NCI-H1436 treated with DMSO at 0.1 percent for 48 hours (cell line): ENCODE measurements at regions not wholly inside any gene's neighbourhood (a gene's known extent, or its start where the extent isn't known, plus 50 kb on each side); places are given as distances from the start of the nearest gene placed in this dataset.

Experiments
- DNase-seq: peaks from one replicate; lab custom pipeline; 2025; lab: John Stamatoyannopoulos, UW

DNA sequence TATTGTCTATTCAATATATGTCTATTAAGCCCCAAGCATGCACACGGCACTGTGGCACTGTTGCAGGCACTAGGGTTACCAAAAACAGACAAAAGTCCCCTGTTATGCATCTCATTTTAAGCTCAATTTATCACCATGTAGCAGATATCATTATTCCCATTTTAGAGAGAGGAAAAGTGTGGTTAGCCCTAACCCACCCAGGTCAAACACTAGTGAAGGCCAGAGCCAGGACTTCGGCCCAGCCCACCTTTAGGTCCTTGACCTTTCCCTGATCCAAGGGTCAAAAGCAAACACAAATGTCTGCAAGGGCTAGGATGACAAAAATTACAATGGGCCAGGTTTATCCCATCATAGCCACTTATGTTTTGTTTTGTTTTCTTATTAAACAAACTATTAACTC, 130.3 kb upstream of the NUDT7 start:
- DNase-seq = no peak

- DNase-seq = no peak
Observed at GRCh38 chr16:77594057-77594456, 128.3 kb upstream of the NUDT7 start.

DNA sequence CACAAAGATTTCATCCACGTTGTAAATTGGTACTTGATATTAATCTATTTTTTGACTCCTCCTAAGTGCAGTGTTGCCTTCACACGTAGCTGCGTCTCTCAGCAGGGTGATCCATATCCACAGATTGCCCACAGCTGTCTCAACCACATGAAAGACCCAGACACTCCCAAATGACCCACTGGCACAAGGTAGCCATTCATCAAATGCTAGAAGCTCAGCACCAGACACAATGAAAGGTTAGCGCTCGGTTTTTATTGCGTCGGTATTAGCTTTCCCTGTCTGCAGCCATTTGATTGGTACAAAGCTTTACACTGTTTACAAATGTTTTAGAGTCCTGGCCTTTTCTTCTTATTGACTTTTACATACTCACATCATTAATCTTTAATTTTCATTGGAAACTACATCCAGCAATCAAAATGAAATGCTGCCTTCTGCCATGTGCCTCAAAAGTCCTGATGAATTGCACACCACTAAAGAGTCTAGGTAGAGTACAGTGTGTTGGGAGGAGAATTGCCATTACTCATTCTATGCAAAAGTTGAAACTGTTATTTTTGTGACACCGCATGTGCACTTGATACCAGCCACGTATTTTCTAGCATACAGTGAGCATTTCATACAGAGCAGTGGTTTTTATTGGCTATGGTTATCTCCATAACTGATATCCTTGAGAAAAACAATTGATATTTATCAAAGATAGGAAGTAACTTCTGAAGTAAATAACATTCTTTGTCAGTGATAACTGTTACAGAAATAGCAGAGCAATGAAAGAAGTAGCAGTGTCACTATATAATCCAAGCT, 127.3 kb upstream of the NUDT7 start:
- no peak for DNase-seq

- DNase-seq = no peak
Observed at GRCh38 chr16:77596261-77596660, 126.1 kb upstream of the NUDT7 start.

- DNase-seq = no peak
Observed at GRCh38 chr16:77599793-77600415, 122.4 kb upstream of the NUDT7 start.

DNA sequence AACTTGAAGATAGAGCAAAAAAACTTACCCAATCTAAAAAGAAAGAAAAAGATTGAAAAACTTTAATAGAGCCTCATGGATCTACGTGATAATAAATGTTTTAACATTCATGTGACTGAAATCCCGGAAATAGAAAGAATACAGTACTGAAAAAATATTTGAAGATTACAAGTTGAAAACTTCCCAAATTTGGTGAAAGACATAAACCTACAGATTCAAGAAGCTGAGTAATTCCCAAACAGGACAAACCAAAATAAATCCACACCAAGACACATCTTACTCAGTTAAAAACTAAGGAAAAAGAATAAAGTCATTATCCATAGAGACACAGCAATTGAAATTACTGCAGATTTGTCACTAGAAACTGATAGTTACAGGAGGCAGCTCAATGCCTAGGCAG, 121.8 kb upstream of the NUDT7 start:
- DNase-seq = no peak

- DNase-seq = no peak
Observed at GRCh38 chr16:77603656-77604055, 118.7 kb upstream of the NUDT7 start.

DNA sequence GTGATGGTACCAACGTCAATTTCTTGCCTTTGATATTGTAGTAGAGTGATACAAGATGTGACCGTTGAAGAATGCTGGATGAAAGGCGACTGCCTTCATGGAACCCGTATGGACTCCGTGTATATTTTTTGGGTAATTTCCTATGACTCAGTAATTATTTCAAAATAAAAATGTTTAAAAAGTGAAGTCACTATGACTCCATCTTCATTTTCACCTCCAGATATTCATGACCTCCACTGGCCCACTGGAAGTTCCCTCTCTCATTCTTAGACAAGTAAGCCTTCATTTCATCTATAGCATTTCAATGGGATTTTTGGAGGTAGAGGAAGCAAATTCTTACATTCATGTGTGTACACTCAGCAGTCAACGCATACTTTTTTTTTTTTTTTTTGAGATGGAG, 111.8 kb upstream of the NUDT7 start:
- no peak for DNase-seq

DNA sequence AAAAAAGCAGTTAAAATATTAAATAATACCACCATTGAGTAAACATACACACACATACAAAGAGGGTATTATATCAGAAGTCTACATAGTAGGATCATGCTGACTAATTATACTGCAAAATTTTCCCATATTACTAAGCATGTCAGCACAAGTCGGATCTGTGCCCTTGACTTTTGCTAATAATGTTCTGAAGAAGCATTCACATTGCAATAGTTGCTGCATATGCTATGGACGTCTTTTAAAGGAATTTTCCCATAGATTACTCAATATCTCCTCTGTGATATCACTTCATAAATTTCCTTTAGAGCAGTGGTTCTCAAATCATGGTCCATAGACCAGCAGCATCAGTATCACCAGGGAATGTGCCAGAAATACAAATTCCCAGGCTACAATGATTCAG, 110.9 kb upstream of the NUDT7 start:
- DNase-seq = no peak

DNA sequence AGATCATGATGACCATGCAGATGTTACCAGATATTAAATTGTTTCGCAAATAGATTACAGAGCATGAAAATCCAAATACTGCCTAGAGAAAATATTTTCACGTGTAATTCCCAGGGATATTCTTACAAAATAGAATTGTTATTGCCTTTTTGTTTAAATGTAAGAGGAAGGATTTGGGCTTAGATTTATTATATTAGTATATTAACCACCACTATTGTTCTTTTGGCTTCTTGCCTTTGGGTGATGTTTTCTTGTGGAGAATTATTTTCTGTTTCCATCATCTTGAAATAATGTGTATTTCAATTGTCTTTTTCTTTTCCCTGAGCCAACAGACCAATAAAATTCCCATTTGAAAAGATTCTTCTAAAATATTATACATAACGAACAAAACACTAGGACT, 109.7 kb upstream of the NUDT7 start:
- DNase-seq = no peak

DNA sequence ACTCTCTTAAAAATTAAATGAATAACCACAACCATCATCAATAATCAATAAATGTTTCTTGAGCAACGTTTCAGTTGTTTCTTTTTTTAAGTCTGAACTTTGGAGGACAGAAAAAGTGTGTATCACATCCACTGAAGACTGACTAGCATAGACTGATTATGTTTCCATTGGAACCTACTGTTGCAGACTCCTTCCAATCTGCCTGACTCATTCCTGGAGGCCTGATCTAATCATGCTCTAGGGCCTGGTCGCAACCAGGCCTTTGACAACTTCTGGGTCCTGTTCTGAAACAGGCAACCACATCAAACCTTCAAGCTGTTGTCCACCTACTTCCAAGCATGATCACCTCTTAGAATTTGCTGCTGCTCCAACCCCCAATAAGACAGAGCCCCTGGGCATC, 109.2 kb upstream of the NUDT7 start:
- DNase-seq = no peak

DNA sequence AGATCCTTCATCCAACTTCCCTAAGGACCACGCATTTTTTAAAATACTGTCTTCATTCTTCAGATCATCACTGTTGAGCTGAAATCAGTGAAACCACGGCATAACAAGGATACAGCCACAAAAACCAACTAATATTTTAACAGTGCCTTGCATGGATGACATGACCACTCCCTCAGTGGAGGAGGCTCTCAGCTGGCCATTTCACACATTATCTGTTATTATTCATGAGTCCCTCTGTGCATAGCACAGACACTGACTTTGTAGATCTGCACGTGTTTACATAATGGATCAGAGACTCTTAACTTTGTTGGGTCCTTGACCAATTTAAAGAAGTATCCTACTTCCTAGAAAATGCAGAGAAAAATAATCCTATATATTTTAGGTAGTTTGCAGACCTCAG, 104.8 kb upstream of the NUDT7 start:
- no peak for DNase-seq

GRCh38 chr16:77617996-77618395, 104.3 kb upstream of the NUDT7 start:
- DNase-seq = no peak

- no peak for DNase-seq
Observed at GRCh38 chr16:77618951-77619350, 103.4 kb upstream of the NUDT7 start.

DNA sequence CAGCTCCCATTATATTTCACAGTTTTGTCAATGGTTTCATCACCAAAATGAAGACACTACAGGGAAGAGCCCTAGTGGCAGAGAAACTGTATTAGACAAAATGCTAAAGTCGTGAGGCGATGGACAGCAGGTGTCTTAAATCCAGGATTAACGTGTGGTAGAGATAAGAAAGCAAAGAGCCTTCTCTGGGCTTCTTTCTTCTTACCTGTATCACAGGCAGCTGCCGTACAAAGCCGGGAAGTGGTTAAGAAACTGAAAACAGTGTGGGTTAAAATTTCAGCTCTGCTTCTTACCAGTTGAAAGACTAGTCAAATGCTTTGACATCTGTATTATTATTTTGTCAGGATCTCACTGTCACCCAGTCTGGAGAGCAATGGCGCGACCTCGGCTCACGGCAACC, 98.2 kb upstream of the NUDT7 start:
- no peak for DNase-seq

- DNase-seq = no peak
Observed at GRCh38 chr16:77636615-77637014, 85.7 kb upstream of the NUDT7 start.

DNA sequence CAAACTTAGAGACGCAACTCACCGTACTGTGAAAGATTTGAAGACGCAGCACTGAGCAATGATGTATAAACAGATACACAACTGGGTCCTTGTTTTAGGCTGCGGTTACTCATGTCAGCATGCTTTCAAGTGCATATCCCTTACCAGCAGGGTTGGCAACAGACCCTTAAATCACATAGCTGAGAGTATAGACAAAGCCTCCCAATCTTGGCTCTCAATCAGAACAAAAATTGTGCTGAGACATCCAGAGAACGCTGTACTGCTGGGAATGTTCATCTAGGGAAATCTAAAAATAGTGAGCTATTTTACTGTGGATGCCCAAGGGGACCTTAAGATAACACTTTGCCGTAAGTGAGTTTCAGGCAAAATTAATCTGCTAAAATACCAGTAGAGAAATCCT, 84.4 kb upstream of the NUDT7 start:
- DNase-seq = no peak

GRCh38 chr16:77643176-77643575, 79.1 kb upstream of the NUDT7 start:
- DNase-seq = no peak

GRCh38 chr16:77645764-77646163, 76.5 kb upstream of the NUDT7 start:
- DNase-seq = no peak

DNA sequence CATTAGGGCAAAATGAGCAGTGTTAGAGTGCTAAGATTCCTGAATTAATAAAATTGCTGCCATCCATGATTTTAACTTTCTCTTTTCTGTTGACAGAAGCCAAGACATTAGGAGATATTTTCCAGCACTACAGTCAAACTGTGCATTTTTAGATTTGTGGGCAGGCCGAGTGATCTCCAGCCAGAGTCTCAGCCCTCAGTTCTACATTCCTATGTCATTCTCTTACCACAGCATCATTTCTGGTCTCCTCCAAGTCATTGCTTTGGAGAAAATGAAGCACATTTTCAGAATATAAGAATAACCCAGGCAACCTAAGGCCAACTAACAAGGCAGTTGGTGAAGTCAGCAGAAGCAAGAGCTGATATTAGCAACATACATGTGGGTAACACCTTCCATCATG, 74.6 kb upstream of the NUDT7 start:
- no peak for DNase-seq

DNA sequence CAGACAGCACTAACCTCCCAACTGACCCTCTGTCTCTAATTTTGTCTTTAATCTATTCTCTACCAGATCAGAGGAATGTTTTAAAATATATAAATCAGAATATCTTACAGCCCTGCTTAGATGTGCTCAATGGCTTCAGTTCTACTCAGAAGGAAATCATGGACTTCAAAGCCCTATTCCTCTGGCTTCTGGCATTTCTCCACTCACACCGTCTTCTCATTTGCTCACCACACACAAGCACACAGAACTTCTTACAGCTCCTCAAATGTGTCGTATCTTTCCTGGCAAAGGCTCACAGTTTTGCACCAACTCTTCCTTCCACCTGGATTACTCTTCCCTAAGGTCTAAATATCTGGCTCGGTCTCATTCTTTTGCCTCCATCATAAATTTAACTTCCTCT, 71.6 kb upstream of the NUDT7 start:
- DNase-seq = no peak

DNA sequence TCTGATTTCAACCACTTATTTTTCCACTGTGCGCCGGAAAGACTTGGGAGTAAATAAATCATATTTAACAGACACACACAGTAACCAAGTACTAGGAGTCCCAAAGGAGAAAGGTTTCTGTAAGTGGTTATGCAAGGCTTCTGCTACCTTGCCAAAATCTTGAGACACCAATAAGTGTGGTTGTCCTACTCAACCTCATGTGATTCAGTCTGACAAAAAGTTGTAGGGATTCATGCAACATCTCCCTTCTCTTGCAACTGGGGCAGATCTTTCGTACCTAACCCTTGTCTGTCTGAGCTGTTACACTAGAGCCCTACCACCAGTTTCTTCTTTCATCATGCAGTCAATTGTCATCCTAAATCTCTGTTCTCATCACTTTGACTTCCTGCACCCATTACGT, 69.9 kb upstream of the NUDT7 start:
- DNase-seq = no peak

DNA sequence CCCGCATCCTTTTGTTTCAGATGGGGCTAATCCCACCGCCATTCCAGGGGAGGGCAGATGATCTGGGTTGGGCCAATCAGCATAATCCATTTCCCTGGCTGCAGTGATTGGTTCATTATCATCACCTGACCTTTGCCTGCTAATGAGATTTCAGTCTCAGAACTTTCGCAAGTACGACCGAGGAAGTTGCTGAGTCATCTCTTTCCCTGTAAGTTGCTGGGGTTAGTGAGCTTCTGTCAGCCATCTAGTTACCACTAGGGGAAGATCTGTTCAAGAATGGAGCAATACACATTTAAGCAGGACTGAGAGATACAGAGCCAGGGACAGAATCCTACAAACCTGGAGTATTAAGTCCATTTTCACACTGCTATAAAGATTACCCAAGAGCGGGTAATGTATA, 65.3 kb upstream of the NUDT7 start:
- no peak for DNase-seq

- DNase-seq = no peak
Observed at GRCh38 chr16:77660311-77660710, 62.0 kb upstream of the NUDT7 start.
